ENCODE measurements at regions not wholly inside any gene's neighbourhood (a gene's known extent, or its start where the extent isn't known, plus 50 kb on each side); places are given as distances from the start of the nearest gene placed in this dataset.

GRCh38 chr14:27386391-27386790, 788.6 kb upstream of the NOVA1 start:
- no peak overlapping the region for H3K4me3 ChIP-seq (ENCODE audit: low read depth, low read length)
- no peak for TF ChIP-seq MYC (IDR thresholded peaks at IDR 0.05; ENCODE audit: low read depth, low read length)
- TF ChIP-seq, protein P1, sequence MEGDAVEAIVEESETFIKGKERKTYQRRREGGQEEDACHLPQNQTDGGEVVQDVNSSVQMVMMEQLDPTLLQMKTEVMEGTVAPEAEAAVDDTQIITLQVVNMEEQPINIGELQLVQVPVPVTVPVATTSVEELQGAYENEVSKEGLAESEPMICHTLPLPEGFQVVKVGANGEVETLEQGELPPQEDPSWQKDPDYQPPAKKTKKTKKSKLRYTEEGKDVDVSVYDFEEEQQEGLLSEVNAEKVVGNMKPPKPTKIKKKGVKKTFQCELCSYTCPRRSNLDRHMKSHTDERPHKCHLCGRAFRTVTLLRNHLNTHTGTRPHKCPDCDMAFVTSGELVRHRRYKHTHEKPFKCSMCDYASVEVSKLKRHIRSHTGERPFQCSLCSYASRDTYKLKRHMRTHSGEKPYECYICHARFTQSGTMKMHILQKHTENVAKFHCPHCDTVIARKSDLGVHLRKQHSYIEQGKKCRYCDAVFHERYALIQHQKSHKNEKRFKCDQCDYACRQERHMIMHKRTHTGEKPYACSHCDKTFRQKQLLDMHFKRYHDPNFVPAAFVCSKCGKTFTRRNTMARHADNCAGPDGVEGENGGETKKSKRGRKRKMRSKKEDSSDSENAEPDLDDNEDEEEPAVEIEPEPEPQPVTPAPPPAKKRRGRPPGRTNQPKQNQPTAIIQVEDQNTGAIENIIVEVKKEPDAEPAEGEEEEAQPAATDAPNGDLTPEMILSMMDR (IDR thresholded peaks at IDR 0.05; ENCODE audit: low read depth, low read length), result no peak
- no peak for TF ChIP-seq POLR2A (IDR thresholded peaks at IDR 0.05; ENCODE audit: extremely low read depth, insufficient read length)
- TF ChIP-seq, protein P2, sequence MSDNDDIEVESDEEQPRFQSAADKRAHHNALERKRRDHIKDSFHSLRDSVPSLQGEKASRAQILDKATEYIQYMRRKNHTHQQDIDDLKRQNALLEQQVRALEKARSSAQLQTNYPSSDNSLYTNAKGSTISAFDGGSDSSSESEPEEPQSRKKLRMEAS (IDR thresholded peaks at IDR 0.05; ENCODE audit: low read depth, low read length), result no peak
- no peak for DNase-seq (ENCODE audit: low read depth)

GRCh38 chr14:27387463-27387862, 789.6 kb upstream of the NOVA1 start:
- no peak for TF ChIP-seq POLR2A (IDR thresholded peaks at IDR 0.05; ENCODE audit: extremely low read depth, insufficient read length)
- no peak for TF ChIP-seq MYC (IDR thresholded peaks at IDR 0.05; ENCODE audit: low read depth, low read length)
- TF ChIP-seq, protein P1 (IDR thresholded peaks at IDR 0.05; ENCODE audit: low read depth, low read length), result no peak
- TF ChIP-seq, protein P2 (IDR thresholded peaks at IDR 0.05; ENCODE audit: low read depth, low read length), result no peak
- DNase-seq (ENCODE audit: low read depth), result no peak
- no peak overlapping the region for H3K4me3 ChIP-seq (ENCODE audit: low read depth, low read length)

GRCh38 chr14:27389402-27389801, 791.6 kb upstream of the NOVA1 start:
- TF ChIP-seq POLR2A (IDR thresholded peaks at IDR 0.05; ENCODE audit: extremely low read depth, insufficient read length), result no peak
- no peak for DNase-seq (ENCODE audit: low read depth)
- H3K4me3 ChIP-seq (ENCODE audit: low read depth, low read length), result no peak overlapping the region

DNA sequence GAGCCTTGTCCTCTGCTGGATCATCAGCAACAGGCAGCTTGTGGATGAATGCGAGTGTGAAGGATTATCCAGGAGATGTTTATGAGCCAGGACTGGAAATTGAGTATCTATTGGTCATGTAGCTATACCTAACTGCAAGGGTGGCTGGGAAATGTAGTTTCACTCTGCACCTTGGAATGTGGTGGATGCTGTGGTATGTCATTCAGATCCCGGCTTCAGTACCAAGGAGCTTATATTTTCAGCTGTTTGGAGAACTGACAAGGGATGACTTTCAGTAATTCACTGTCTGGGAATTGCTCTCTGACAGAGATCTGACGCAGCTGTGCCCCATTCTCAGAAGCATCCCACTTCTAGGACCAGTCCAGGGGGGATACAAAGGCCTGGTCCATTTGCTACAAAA, 792.3 kb upstream of the NOVA1 start:
- H3K4me3 ChIP-seq (ENCODE audit: low read depth, low read length), result no peak overlapping the region
- no peak for DNase-seq (ENCODE audit: low read depth)
- TF ChIP-seq, protein P1 (IDR thresholded peaks at IDR 0.05; ENCODE audit: low read depth, low read length), result no peak
- TF ChIP-seq POLR2A (IDR thresholded peaks at IDR 0.05; ENCODE audit: extremely low read depth, insufficient read length), result no peak
- TF ChIP-seq, protein P2 (IDR thresholded peaks at IDR 0.05; ENCODE audit: low read depth, low read length), result no peak
- no peak for TF ChIP-seq MYC (IDR thresholded peaks at IDR 0.05; ENCODE audit: low read depth, low read length)

DNA sequence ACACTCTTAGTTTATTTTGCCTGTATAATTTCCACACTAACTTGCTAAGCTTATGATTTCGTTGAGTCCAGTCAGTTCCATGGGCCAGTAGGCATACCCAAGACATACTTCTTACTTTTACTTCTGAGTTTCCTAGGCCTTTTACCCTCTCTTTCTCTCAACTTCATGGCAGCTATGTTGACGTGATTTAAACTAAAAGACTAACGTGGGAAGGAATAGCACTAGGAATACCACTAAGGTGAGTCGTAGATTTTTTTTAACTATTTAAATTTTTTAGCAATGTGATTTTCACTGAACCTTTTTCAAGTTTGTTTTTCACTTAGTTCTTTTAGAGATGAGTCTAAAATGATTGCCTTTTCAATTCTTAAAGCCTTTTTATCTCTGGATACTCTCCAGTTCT, 793.5 kb upstream of the NOVA1 start:
- no peak overlapping the region for H3K4me3 ChIP-seq (ENCODE audit: low read depth, low read length)
- TF ChIP-seq, protein P1 (IDR thresholded peaks at IDR 0.05; ENCODE audit: low read depth, low read length), result no peak
- TF ChIP-seq MYC (IDR thresholded peaks at IDR 0.05; ENCODE audit: low read depth, low read length), result no peak
- TF ChIP-seq, protein P2 (IDR thresholded peaks at IDR 0.05; ENCODE audit: low read depth, low read length), result no peak
- no peak for TF ChIP-seq POLR2A (IDR thresholded peaks at IDR 0.05; ENCODE audit: extremely low read depth, insufficient read length)
- DNase-seq (ENCODE audit: low read depth), result no peak

DNA sequence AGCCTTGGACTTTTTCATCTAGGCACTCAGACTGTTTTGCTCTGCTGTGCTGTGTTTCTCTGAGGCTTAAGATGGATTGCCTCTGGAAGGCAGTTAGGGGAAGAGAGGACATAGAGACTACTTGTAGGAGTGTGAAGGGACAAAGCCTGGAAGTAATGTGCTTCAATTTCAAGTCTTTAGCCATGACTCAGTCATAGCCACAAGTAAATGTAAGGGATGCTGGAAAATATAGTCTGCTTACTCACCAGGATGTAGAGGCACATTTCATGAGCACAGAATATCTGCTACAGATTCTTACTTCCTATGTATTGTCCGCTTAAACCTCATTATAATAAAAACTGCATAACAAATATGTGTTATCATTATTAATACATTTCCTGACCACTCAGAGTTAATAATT, 794.3 kb upstream of the NOVA1 start:
- TF ChIP-seq, protein P2 (IDR thresholded peaks at IDR 0.05; ENCODE audit: low read depth, low read length), result no peak
- no peak for TF ChIP-seq MYC (IDR thresholded peaks at IDR 0.05; ENCODE audit: low read depth, low read length)
- no peak for DNase-seq (ENCODE audit: low read depth)

GRCh38 chr14:27409944-27410343, 812.1 kb upstream of the NOVA1 start:
- H3K4me3 ChIP-seq (ENCODE audit: low read depth, low read length), result no peak overlapping the region
- TF ChIP-seq, protein P1 (IDR thresholded peaks at IDR 0.05; ENCODE audit: low read depth, low read length), result no peak
- no peak for TF ChIP-seq POLR2A (IDR thresholded peaks at IDR 0.05; ENCODE audit: extremely low read depth, insufficient read length)
- TF ChIP-seq MYC (IDR thresholded peaks at IDR 0.05; ENCODE audit: low read depth, low read length), result no peak
- TF ChIP-seq, protein P2 (IDR thresholded peaks at IDR 0.05; ENCODE audit: low read depth, low read length), result no peak
- DNase-seq (ENCODE audit: low read depth), result no peak

More for the DNA sequence above, 794.3 kb upstream of the NOVA1 start:
- H3K4me3 ChIP-seq (ENCODE audit: low read depth, low read length), result no peak overlapping the region
